HG02588 (cell line): ENCODE measurements at regions not wholly inside any gene's neighbourhood (a gene's known extent, or its start where the extent isn't known, plus 50 kb on each side); places are given as distances from the start of the nearest gene placed in this dataset.
"Not testable (repeated sequence)": the region's sequence is repeated elsewhere in the genome, so short reads cannot be mapped to it uniquely, and the experiment has no call there.

Experiments
- ATAC-seq: cut with Tn5 transposase; IDR thresholded peaks from one replicate; pipeline ENCODE4 v1.9.1; 2021; ENCODE audit warnings: mild to moderate bottlenecking, moderate library complexity; ENCODE audit not compliant: unreplicated experiment

DNA sequence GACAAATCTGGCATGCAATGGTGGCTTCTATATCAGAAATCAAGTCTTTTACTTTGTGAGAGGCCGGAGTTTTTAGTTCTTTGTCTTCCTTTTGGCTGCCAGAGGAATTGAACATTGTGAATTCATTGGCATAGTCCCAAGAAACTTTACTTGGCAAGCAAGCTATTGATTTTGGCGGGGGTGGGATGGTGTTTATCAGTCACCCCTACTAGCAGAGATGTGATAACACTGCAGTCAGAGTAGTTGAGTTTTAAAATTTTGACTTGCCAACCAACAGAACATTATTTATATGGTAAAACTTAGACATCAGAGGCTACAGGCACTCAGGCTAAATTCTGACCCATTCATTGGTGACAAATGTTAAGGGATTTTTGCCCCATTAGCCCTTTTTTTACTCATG is 129.7 kb downstream of the FAM72C start:
- ATAC-seq, result not testable (repeated sequence)

DNA sequence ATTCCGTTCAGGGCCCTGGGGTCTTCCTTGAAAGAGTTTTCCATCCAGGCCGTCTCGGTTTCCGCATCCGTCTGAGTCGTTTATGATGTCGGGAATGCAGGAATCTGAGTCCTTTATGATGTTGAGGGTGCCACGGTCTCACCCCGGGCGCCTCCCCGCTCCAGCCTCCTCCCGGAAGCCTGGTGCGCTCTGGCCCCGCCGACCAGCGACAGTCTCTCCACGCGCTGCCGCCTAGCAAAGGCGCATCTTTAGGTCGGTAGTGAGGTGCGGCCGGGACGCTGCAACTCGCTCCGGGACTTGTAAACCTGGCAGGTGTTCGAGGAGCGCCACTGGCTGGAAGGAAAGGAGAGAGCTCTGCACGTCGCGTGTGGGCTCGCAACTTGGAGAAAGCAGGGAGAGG is 132.6 kb downstream of the FAM72C start:
- ATAC-seq, result not testable (repeated sequence)

DNA sequence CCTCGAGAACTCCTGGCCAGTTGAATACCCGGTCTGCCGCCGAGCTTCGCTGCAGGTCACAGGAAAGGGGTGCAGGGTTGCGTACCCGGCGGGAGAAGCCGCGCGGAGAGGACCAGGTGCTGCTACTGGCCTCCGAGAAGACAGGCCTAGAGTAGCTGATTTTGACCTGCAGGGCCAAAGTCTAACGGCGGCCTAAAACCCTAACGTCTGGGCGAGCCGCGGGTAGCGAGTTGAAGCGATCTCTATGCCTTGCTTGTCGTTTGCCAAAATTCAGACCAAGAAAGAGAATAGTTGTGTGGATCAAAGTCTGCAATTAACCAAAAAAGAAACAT is 133.2 kb downstream of the FAM72C start:
- ATAC-seq, result not testable (repeated sequence)

- not testable (repeated sequence) for ATAC-seq
Observed at GRCh38 chr1:143837924-143838597, 133.7 kb downstream of the FAM72C start.

DNA sequence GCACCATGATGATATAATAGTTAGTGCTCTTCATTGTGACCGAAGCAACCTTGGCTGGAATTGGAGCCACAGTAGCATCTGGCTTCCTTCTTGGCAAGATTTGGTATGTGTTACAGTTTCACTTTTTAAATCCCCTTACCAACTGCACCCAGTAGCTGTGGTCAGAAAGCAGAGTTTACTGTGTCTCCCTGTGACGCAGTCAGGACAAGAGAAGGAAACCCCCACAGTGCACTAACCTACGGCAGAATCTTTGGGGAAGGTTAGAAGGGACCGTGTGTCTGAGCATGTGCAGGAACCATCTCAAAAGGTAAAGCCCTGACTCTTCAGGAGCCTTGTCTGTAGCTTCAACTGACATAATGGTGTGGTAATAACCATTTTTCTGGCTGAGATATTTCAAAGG is 138.4 kb downstream of the FAM72C start:
- ATAC-seq, result not testable (repeated sequence)

DNA sequence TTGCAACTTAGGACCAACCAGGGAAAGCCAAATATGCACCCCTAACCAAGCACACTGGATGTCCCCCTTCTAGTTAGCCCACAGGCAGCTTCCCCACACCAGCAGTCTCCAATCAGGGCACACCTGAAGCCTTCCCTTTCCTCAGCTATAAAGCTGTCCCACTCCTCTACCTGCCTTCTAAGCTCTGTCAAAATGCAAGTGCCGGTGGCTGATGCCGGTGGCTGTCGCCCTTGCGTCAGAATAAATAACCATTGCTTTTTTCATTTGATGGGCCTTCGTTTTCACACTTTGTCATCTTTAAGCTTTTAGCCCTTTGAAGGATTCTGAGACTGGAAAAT is 139.4 kb downstream of the FAM72C start:
- ATAC-seq, result not testable (repeated sequence)

GRCh38 chr1:143831479-143832378 is 140.1 kb downstream of the FAM72C start:
- ATAC-seq, result not testable (repeated sequence)

- ATAC-seq, result not testable (repeated sequence)
Observed at GRCh38 chr1:143826162-143826561, 145.6 kb downstream of the FAM72C start.

GRCh38 chr1:143824266-143824665 is 147.5 kb downstream of the FAM72C start:
- not testable (repeated sequence) for ATAC-seq

GRCh38 chr1:143820058-143820457 is 151.7 kb downstream of the FAM72C start:
- ATAC-seq, result not testable (repeated sequence)

DNA sequence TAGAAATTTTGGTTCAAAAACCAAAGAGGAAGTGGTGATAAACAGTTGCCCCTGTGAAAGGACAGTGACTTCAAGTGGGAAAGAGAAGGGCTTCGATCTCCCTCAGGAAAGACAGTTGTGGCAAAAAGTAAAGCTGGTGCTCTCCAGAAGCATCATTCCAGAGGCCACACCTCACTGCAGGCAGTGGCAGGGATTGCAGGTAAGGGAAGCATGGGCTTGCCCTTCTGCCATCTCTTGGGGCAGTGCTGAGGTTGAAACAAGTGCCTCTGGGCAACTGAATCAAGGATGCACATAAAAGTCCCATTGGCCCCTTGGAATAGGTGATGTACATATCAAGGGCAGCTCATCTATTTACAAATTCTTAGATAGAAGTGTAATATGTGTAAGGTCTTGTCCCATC is 155.4 kb downstream of the FAM72C start:
- ATAC-seq, result not testable (repeated sequence)

GRCh38 chr1:143805374-143805773 is 166.4 kb downstream of the FAM72C start:
- not testable (repeated sequence) for ATAC-seq

- not testable (repeated sequence) for ATAC-seq
Observed at GRCh38 chr1:143804707-143805356, 167.0 kb downstream of the FAM72C start.

GRCh38 chr1:143803927-143804411 is 167.8 kb downstream of the FAM72C start:
- ATAC-seq, result not testable (repeated sequence)

- not testable (repeated sequence) for ATAC-seq
Observed at GRCh38 chr1:143803095-143803494, 168.7 kb downstream of the FAM72C start.

- ATAC-seq, result peak; percentile 55
Observed at GRCh38 chr1:143799568-143800187, 172.1 kb downstream of the FAM72C start.

DNA sequence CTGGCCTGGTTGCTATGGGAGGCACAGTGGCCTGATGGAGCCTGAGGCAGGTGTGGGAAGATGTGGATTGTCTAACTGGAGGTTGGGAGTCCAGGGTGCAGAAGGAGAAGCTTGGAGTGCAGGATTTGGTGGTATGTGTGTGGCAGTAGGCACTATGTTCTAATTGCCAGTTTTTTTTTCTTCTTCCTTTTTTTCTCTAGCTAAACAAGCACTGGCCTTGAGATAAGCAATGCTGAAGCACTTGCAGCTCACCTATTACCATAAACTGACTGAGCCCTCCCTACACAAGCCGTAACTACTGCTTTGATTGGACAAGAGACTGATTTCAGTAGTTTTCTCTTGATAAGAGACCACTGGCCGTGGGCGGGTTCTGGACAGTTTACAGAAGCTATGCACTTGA is 175.4 kb downstream of the FAM72C start:
- ATAC-seq, result not testable (repeated sequence)

- not testable (repeated sequence) for ATAC-seq
Observed at GRCh38 chr1:143792047-143792937, 179.5 kb downstream of the FAM72C start.

DNA sequence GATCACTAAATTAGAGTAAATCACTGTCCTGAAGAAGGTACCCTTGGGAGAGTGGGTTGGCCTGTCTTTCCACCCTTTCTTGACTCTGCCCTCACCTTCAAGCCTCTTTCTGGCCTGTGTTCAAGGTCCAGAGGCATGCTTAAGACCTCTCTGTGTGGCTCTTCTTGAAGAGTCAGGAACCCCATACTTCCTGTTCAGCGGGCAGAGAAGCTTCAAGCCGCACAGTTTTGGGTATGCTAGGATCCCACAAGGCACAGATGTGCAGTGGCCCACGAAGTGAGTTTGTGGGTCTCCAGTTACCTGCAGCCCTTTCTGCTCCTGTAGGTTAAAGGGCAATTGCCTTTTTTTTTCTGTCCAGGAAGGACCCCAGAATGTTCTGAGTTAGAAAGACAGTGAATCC is 185.4 kb downstream of the FAM72C start:
- not testable (repeated sequence) for ATAC-seq

- not testable (repeated sequence) for ATAC-seq
Observed at GRCh38 chr1:143785883-143786282, 185.9 kb downstream of the FAM72C start.
